Erythroblast (primary cell): ENCODE measurements at regions not wholly inside any gene's neighbourhood (a gene's known extent, or its start where the extent isn't known, plus 50 kb on each side); places are given as distances from the start of the nearest gene placed in this dataset.

Experiments
- DNase-seq, 2 experiments: peaks; one replicate each; lab custom pipeline; 2025; lab: John Stamatoyannopoulos, UW
- GATA1 ChIP-seq: IDR thresholded peaks from 2 replicates; pipeline ENCODE4 v1.6.1; 2011; ENCODE audit warnings: low read depth, mild to moderate bottlenecking, control low read depth, low read length, moderate library complexity
- POLR2A ChIP-seq: IDR thresholded peaks from 2 replicates; pipeline ENCODE4 v1.6.1; 2011; ENCODE audit warnings: mild to moderate bottlenecking, low read length

DNA sequence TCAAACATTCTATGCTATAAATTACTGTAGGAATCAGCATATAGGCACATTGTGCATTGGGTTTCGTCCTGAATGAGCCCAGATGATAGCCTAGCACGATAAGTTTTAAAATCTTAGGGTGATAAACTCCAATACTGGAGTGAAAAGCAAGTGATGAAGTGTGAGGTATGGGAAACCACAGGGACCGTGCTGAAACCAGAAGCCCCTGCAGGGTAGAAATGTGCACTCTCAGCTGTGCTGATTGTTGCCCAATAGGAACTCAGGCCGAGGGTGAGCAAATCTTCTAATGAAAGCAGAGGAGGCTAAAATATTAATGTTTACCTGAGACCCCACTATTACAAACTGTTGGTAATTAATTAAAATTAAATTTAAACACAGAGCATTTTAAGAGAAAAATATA is 1486.6 kb downstream of the AACS start:
- no peak for TF ChIP-seq GATA1
- DNase-seq: no peak

DNA sequence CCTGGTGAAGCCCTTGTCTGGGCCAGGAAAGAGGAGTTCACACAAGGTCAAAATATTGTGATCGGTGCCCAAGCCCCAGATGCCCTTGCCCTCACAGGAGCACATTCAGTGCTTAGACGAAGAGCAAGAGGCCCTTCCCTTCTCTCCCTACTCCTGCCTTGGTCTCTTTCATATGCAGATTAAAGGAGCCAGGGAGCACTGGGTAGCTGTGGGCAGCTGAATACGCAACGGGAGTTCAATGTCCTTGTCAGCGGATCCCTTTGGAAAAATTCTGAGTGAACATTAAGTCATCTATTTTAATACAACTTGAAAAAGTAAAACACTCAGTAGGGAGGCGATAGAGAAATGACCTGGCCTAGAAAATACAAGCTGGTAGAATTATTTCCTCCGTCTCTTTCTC is 1489.4 kb downstream of the AACS start:
- TF ChIP-seq GATA1 (no peak), POLR2A (no peak)
- no peak for DNase-seq

DNA sequence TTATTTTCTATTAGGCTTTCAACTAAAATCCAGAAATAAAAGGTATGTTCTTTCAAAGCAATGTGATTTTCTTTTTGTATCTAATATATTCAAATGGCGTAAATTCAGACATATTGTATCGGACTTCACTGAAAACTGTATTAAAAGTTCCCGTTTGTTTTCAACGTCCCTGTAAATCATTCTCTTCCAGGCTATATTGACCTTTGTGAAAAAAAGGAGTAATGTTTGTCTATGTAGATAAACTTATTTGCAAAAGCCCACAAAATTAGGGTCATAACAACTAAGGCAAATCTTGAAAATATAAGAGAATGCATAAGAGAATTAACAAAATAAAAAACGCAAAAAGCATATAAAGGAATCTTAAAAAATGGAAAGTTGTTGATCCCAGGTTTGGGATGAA is 1492.4 kb downstream of the AACS start:
- DNase-seq: no peak
- no peak for TF ChIP-seq GATA1
- no peak for TF ChIP-seq POLR2A

DNA sequence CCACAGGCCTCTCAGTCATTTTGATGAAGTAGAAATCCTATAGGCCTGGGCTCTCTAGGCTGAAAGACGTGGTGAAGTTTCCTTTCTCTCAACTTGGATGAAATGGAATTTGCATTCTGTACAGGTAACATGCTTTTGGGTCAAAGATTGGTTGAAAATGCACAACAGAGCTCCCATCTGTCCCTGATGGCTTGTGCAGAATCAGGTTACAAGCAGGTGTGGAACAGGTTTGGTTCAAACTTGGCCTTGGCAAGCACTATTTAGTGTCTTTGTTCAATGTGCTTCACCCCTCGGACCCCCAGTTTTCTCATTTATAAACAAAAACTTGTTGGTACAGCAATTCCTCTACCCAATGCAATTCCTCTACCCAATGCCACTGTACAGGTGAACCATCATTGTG is 1493.0 kb downstream of the AACS start:
- no peak for DNase-seq
- TF ChIP-seq GATA1 (no peak), POLR2A (no peak)

DNA sequence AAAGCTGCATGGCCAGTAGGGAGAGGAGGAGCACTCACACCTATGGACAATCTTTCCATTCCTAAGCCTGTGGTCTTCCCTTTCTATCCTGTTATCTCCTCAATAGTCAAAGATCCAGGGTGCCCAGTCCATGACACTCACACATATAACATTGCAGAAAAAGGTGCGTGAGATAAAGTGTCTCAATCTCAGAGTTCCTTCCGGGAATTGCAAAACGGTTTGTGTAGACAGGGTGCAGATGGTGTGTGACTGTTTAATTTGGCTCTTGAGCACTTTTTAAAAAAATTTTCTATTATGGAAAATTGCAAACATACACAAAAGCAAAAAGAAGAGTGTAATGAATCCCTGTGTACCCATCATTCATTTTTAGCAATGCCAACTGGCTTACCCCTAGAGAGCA is 1493.6 kb downstream of the AACS start:
- no peak for DNase-seq
- no peak for TF ChIP-seq GATA1
- no peak for TF ChIP-seq POLR2A

DNA sequence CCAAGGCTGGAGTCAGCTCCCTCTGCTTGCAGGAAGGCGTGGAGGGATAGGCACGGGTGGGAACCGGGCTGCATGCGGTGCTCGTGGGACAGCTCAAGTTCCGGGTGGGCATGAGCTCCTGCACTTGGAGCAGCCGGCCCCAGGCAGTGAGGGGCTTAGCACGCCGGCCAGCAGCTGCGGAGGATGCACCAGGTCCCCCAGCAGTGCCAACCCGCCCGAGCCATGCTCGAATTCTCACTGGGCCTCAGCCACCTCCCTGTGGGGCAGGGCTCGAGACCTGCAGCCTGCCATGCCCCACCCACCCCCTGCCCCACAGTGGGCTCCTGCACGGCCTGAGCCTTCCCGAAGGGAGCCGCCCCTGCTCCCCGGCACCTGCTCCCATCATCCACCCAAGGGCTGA is 1501.8 kb downstream of the AACS start:
- no peak for DNase-seq
- no peak for TF ChIP-seq GATA1
- no peak for TF ChIP-seq POLR2A

DNA sequence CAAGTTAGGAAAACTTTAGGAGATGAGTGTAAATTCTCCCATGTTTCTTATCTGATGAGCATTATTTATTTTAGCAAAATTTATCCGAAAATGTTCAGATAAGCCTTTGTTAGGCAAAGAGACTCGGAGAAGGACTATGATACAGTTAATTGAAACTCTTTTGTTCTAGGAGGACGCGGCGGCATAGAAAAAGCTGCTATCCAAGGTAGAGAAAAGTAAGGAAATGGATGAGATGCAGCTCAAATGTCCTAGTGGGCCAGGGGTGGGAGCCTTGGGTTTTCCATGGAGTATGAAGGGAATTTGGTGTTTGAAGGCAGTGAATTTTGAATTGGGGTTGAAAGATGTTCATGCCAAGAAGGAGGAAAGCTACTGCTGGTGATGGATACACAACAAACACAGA is 1504.5 kb downstream of the AACS start:
- no peak for DNase-seq
- TF ChIP-seq POLR2A: no peak
- TF ChIP-seq GATA1: no peak

DNA sequence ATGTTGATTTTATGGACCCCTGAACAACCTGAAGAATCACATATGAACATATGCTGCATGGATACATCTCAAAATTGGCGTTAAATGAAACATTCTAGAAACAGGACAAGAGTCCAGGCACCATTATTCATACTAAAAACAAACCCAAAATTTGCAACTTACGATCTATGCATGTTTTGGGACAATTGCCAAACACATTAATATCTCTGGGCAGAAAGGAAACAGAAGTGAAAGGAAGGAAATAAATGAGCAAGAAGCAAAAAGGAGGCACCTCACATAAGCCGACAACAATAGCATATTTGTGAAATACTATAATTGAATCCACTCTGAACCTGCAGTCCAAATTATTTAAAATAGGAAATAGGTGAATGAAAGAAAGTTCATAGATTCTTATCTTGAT is 1505.3 kb downstream of the AACS start:
- no peak for DNase-seq
- no peak for TF ChIP-seq POLR2A
- no peak for TF ChIP-seq GATA1

DNA sequence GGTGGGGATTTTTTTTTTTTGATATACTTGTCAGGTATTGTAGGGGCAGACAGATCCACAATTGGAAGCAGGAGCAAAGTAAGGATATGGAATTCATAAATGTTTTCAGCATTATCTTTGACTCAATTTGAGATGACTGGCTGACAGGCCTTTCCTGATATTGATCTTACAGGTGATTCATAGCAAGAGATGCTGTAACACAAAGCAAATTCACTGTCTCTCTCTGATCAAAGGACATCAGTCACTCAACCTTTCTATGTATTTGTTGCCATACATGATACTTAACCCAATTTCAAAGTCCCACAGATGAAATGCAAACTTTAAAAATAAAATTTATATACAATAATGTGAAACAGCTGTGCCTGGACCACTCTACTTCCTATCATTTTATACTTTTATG is 1506.9 kb downstream of the AACS start:
- TF ChIP-seq GATA1 (no peak), POLR2A (no peak)
- DNase-seq: no peak

DNA sequence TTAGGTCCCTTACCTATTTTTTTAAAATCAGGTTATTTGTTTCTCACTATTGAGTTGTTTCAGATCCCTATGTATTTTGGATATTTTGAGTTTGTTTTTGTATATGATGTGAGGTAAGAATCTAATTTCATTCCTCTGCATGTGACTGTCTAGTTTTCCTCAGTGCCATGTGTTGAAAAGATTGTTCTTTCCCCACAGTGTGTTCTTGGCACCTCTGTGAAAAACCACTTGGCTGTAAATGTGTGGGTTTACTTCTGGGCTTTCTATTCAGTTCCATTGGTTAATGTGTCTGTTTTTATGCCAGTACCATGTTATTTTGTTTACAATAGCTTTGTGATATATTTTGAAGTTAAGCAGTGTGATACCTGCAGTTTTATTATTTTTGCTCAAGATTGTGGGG is 1516.4 kb downstream of the AACS start:
- TF ChIP-seq GATA1: no peak
- no peak for TF ChIP-seq POLR2A
- no peak for DNase-seq

DNA sequence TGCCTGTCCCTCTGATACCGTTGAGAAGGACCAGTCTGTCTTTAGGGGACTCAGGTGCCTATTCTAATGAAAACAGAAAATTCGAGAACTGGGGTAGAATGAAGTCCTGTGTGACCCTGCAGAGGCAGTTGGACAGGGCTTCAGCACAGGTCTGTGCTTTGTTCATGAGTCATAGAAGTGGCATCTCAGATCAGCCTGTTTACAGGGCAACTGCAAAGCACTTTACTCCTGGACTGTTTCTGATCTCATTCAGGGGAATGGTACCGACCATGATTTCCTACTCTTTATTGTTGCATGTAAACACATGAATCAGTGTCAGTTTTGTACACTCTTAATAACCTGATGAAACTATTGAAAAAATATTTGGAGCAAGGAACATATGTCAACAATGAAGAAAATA is 1517.0 kb downstream of the AACS start:
- DNase-seq: no peak
- TF ChIP-seq POLR2A (no peak), GATA1 (no peak)

DNA sequence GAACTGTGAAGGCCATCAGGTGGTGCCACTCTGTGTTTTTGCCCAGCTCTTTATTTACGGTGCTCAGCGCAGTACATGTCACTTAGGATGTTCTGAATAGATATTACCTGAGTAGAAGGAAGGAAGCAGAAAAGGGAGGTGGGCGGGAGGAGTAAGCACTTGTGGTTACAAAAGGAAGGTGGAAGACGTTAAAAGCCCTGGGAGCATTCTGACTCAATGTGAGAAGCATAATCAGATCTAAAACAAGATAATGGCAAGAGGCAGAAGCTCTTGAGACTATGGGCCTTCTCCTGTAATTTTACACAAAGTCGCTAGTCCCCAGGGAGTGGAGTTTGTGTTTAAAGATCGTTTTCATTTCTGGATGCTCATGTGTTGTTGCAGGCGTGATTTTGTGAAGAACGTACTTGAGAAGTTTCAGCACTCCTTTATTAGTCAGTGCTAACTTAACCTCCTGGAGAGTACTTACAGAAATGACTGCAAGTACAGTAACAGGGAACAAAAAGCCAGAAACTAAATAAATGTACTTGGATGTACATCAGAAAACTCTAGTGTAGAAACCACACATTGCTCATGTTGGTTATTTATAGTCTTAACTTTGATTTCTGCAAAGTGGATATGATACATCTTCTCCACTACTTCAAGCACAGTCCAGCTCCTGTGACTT is 1523.5 kb downstream of the AACS start:
- no peak for DNase-seq
- TF ChIP-seq POLR2A (no peak), GATA1 (no peak)

DNA sequence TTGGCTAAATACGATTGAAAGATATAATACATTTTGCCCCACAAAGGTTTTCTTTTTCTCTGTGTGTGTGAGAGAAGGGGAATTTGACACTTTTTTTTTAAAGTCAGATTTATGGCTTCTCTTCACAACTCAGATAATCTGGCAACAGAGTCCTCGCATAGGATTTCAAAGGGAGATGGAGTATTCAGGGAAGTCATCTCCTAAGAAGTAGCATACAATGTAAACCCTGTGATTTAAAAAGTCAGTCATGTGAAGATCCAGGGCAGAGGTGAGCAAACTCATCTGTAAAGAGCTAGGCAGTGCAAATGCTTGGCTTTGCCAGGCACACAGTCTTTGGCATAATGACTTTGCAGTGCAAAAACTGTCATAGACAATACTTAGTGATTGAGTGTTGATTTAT is 1526.3 kb downstream of the AACS start:
- TF ChIP-seq GATA1 (no peak), POLR2A (no peak)
- no peak for DNase-seq

DNA sequence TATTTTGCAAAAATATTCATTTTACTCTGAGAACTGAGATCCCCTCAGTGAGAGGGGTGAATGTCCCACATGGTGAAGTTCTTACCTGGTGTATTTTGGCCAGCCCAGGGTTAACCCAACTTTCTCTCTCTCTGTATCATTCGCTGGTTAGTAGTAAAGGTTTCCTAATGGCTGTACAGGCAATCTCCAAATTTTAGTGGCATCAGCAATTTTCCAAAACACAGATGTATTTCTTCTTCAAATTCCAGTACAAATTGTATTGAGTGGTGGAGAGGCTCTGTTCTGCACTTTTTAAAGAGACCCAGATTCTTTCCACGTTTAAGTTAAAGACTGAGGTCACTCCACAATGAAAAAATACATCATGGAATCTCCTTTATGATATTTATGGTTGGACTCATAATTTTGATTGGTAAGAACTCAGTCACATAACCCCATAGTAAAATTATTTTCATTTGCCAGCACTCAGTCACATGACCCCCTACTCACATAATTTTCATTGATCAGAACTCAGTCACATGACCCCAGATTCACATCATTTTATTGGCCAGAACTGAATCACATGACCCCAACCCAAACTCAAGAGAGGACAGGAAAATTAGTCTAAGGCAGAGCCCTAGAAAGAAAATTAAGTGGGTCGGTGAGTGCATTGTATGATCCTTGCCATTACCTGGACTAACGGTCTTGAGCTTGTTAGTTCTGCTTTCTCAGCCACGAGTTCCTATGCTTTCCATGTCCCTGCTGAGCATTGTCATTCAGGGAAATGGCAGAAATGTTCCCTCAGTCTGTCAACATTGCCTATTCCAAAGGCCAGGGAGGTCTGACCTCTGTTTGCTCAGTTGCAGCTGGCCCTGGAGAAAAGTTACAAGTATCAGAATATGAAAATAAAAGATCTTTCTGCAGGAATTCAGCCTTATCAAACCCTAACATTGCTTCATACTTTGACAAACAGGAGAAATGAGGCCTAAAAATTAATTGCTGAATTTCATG is 1536.2 kb downstream of the AACS start:
- no peak for DNase-seq
- no peak for TF ChIP-seq GATA1
- TF ChIP-seq POLR2A: no peak

DNA sequence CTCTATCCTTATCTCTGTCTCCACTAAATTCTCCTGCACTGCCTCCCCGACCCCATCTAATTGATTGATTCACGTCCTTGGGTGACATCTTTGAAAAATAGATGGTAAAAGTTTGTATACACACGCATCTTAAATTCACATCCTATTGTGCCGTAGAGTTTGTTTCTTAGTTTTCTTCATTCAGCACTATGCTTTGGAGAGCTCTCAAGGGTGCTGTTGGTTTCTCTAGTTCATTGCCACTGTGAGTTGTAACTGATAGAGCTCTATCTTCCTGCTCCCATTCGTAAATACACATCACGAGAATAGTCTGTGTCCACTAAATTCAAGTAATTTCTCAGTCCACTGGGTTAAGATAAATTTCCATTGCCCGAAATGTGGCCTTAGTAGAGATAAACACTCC is 1537.4 kb downstream of the AACS start:
- TF ChIP-seq GATA1: no peak
- TF ChIP-seq POLR2A: no peak
- no peak for DNase-seq
